CD4-positive, CD25-positive, alpha-beta regulatory T cell (primary cell): ENCODE measurements at regions not wholly inside any gene's neighbourhood (a gene's known extent, or its start where the extent isn't known, plus 50 kb on each side); places are given as distances from the start of the nearest gene placed in this dataset.

Source experiments
- ATAC-seq, 2 donors: fragments of 150-1000 bp; cut with Tn5 transposase; one replicate each; pipeline ENCODE4 v1.10.0; 2021; ENCODE audit warnings: low read depth in 2 of 2, moderate number of reproducible peaks in 2 of 2, moderate library complexity in 1 of 2
- DNase-seq, 3 donors: peaks; one replicate each; pipeline versions ENCODE4 v3.0.0 to v3.0.0-alpha.2; 2012 to 2022; ENCODE audit warnings: mixed read lengths in 1 of 3
- H3K27ac ChIP-seq: one replicate; pipeline ENCODE4 v1.7.0; 2013; ENCODE audit warnings: mild to moderate bottlenecking, low read length; ENCODE audit not compliant: insufficient read depth, poor library complexity, severe bottlenecking
- H3K27me3 ChIP-seq: one replicate; pipeline ENCODE4 v1.7.0; 2013; ENCODE audit warnings: low read length; ENCODE audit not compliant: control insufficient read depth, insufficient read depth
- H3K36me3 ChIP-seq: one replicate; pipeline ENCODE4 v1.7.0; 2013; ENCODE audit warnings: mild to moderate bottlenecking, low read length, moderate library complexity; ENCODE audit not compliant: control insufficient read depth, insufficient read depth
- H3K4me1 ChIP-seq: 2 replicates; pipeline ENCODE4 v1.7.0; 2013; ENCODE audit warnings: mild to moderate bottlenecking, low read length; ENCODE audit not compliant: insufficient read depth, control insufficient read depth, poor library complexity, severe bottlenecking
- H3K4me3 ChIP-seq: one replicate; pipeline ENCODE4 v1.7.0; 2013; ENCODE audit warnings: low read depth, mild to moderate bottlenecking, low read length, moderate library complexity
- H3K9me3 ChIP-seq, 2 experiments: 1 replicate in 1 of 2; 2 replicates in 1 of 2; pipeline ENCODE4 v1.7.0; 2013; ENCODE audit warnings: low read length in 2 of 2, mild to moderate bottlenecking in 1 of 2, moderate library complexity in 1 of 2; ENCODE audit not compliant: control insufficient read depth in 2 of 2
- H3K27ac Mint-ChIP-seq, 3 donors: one replicate each; pipeline ENCODE4 v1.8.0; 2020 to 2022; ENCODE audit warnings: mild to moderate bottlenecking in 3 of 3, mixed read lengths in 3 of 3, moderate library complexity in 2 of 3
- H3K27me3 Mint-ChIP-seq: one replicate; pipeline ENCODE4 v1.8.0; 2022; ENCODE audit warnings: mild to moderate bottlenecking, mixed read lengths
- H3K36me3 Mint-ChIP-seq: one replicate; pipeline ENCODE4 v1.8.0; 2020; ENCODE audit warnings: mixed read lengths
- H3K4me1 Mint-ChIP-seq, 4 donors: one replicate each; pipeline ENCODE4 v1.8.0; 2020 to 2022; ENCODE audit warnings: mixed read lengths in 4 of 4, mild to moderate bottlenecking in 1 of 4
- H3K4me3 Mint-ChIP-seq, 4 donors: one replicate each; pipeline ENCODE4 v1.8.0; 2020 to 2022; ENCODE audit warnings: mild to moderate bottlenecking in 4 of 4, mixed read lengths in 4 of 4, moderate library complexity in 3 of 4
- H3K9me3 Mint-ChIP-seq, 7 donors: one replicate each; pipeline ENCODE4 v1.8.0; 2020 to 2022; ENCODE audit warnings: mixed read lengths in 7 of 7, mild to moderate bottlenecking in 3 of 7, moderate library complexity in 2 of 7

GRCh38 chr3:120838441-120839091 lies 69.4 kb upstream of the STXBP5L start:
- no peaks in the 10 kb centered on the region for H3K36me3 ChIP-seq
- ATAC-seq (no peak), DNase-seq (no peak)
- Mint-ChIP-seq H3K36me3 (no peaks in the 10 kb centered on the region), H3K9me3 (peaks cover 0 to 4% (median 0%) of the 10 kb centered on the region in 7 donors), H3K27me3 (peaks cover 4% of the 10 kb centered on the region), H3K4me3 (no peak overlapping the region), H3K4me1 (no peaks in the 10 kb centered on the region), H3K27ac (no peak overlapping the region)
- H3K27me3 ChIP-seq: no peaks in the 10 kb centered on the region
- H3K4me1 ChIP-seq: no peaks in the 10 kb centered on the region
- no peaks in the 10 kb centered on the region for H3K9me3 ChIP-seq
- H3K27ac ChIP-seq: no peak overlapping the region
- H3K4me3 ChIP-seq: no peak overlapping the region

DNA sequence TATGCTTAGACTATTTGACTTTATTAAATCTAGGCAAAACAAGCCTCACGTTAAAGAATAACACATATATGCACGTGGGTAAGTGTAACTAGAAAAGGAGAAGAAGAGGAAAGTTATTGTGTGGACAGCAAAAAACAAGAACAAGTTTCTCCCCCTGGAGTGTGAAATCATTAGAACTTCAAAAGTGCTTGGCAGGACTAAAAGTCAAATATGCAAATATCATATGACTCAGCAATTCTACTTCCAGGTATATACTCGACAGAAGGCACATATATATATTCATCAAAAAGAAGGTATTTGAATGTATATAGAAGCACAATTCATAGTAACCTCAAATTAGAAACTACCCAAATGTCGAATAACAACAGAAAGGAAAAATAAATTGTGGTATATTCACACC lies 68.9 kb upstream of the STXBP5L start:
- Mint-ChIP-seq H3K27me3 (peaks cover 4% of the 10 kb centered on the region), H3K27ac (no peak overlapping the region), H3K4me1 (no peaks in the 10 kb centered on the region), H3K4me3 (no peak overlapping the region), H3K36me3 (no peaks in the 10 kb centered on the region), H3K9me3 (peaks cover 0 to 4% (median 0%) of the 10 kb centered on the region in 7 donors)
- Histone ChIP-seq H3K4me3 (no peak overlapping the region), H3K36me3 (no peaks in the 10 kb centered on the region), H3K9me3 (no peaks in the 10 kb centered on the region), H3K27ac (no peak overlapping the region), H3K27me3 (peaks cover under 1% of the 10 kb centered on the region), H3K4me1 (no peaks in the 10 kb centered on the region)
- DNase-seq: peak in 1 of 3 donors; percentile 1
- no peak for ATAC-seq

- no peak for DNase-seq
- peaks cover 4% of the 10 kb centered on the region for H3K27me3 Mint-ChIP-seq
- H3K4me1 Mint-ChIP-seq: no peaks in the 10 kb centered on the region
- no peaks in the 10 kb centered on the region for H3K36me3 Mint-ChIP-seq
- H3K27ac Mint-ChIP-seq: no peak overlapping the region
- no peaks in the 10 kb centered on the region for H3K9me3 ChIP-seq
- H3K4me1 ChIP-seq: no peaks in the 10 kb centered on the region
- peaks cover 0 to 2% (median 0%) of the 10 kb centered on the region in 7 donors for H3K9me3 Mint-ChIP-seq
- H3K27ac ChIP-seq: no peak overlapping the region
- no peak overlapping the region for H3K4me3 ChIP-seq
- no peaks in the 10 kb centered on the region for H3K36me3 ChIP-seq
- H3K27me3 ChIP-seq: peaks cover 4% of the 10 kb centered on the region
- H3K4me3 Mint-ChIP-seq: no peak overlapping the region
- no peak for ATAC-seq
Measured at GRCh38 chr3:120841264-120841663, 66.7 kb upstream of the STXBP5L start.

DNA sequence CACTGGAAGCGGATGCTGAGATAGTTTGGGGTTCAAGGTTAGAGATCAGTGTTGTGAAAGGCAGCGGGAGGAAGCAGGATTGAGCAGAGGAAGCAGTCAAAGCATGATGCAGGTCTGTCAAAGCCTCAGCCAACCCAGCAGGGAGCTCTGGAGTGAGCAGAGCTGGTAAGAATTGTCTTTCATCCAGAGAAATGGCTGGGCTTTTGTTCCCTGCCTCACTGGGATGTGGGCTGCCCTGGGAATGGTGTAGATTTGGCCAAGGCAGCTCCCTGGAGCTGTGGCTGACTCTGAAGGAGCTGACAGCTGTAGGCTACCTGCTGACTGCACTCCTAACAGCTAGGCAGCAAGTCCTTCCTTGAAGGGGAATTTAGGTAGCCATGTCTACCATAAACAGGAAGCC lies 61.9 kb upstream of the STXBP5L start:
- Histone ChIP-seq H3K27ac (no peak overlapping the region), H3K36me3 (no peaks in the 10 kb centered on the region), H3K4me1 (no peaks in the 10 kb centered on the region), H3K27me3 (peaks cover 4% of the 10 kb centered on the region), H3K9me3 (no peaks in the 10 kb centered on the region), H3K4me3 (no peak overlapping the region)
- Mint-ChIP-seq H3K27me3 (peaks cover 7% of the 10 kb centered on the region), H3K4me1 (no peaks in the 10 kb centered on the region), H3K4me3 (no peak overlapping the region), H3K9me3 (no peaks in the 10 kb centered on the region), H3K36me3 (no peaks in the 10 kb centered on the region), H3K27ac (peak overlapping the region in 1 of 3 donors; percentile 68)
- no peak for DNase-seq
- no peak for ATAC-seq

DNA sequence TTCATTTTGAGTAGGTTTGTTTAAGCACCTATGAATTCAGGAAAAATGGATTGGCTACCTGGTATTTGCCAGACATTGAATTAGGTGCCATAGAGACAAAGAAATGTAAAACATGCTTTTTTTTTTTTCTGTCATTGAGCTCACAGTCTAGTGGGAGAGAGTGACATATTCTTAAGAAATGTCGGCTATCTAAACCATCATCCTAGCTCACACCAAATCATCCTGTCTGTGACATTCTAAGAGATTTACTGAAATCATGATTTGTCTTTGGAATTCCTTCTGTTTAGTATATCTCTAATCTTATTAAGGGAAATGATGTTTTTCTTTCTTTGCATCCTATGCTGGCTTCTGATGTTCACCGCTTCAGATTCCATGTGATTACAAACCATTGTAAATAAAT lies 59.5 kb upstream of the STXBP5L start:
- H3K9me3 Mint-ChIP-seq: no peaks in the 10 kb centered on the region
- no peaks in the 10 kb centered on the region for H3K36me3 ChIP-seq
- ATAC-seq: no peak
- no peak overlapping the region for H3K4me3 ChIP-seq
- peaks cover 13% of the 10 kb centered on the region for H3K27me3 Mint-ChIP-seq
- H3K4me1 Mint-ChIP-seq: no peaks in the 10 kb centered on the region
- H3K27ac ChIP-seq: no peak overlapping the region
- H3K4me3 Mint-ChIP-seq: no peak overlapping the region
- H3K27ac Mint-ChIP-seq: no peak overlapping the region
- DNase-seq: no peak
- peaks cover 4% of the 10 kb centered on the region for H3K27me3 ChIP-seq
- no peaks in the 10 kb centered on the region for H3K36me3 Mint-ChIP-seq
- H3K9me3 ChIP-seq: no peaks in the 10 kb centered on the region
- no peaks in the 10 kb centered on the region for H3K4me1 ChIP-seq

DNA sequence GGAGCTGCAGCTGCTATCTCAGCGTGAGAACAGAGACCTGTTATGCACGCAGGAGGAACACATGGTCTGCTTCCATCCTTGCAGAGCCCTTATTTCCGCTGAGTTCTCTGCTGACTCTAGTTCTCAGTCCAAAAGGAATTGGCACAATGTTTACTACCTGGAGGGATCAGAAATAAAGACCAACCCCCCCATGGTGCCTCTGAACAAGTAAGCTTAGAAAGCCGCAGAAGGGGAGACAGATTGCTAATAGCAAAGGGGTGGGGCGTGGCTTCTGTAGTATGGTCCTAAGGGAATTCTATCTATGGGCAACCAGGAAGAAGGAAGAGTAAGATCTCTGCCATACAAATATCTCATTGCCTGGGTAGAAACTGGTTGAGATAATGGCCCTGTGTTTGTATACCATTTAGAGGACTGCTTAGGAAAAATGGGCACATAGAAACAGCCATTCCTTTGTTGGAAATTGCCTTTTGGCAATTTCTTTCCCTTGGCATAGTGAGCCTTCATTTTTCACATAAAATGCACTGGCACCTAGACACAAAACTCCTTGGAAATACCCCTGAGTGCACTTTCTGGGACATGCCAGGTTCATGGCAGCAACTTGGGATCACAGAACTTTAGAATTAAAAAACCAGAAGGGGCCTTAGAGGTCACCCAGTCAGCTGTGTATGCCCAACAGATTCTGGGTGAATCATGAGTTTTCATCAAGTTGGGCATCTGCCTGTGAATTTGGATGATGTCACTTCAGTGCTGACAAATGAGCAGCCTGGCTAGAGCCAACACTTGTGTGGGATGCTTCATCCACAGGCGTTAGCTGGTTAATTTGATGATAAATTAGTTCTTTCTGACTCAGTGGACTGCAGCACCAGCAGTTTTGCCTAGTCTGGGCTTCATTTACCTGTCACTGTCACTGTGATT lies 57.4 kb upstream of the STXBP5L start:
- no peaks in the 10 kb centered on the region for H3K4me1 Mint-ChIP-seq

DNA sequence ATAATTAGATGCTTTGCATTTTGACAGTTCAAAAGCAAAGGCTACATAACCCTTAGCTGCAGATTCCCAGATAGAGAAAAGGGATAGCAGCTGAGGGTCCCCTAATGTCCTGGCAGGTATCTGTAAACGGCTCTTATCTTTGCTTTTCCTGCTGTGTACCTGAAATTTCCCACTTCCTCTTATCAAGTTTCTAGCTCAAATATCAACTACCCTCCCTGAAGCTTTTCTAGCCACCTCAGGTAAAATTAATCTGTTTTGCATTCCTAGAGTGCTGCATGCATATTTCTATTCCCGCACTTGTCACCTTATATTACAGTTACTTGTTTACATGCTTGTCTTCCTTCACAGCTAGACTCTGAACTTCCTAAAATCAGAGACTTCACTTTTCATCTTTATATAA lies 55.6 kb upstream of the STXBP5L start:
- Mint-ChIP-seq H3K9me3 (no peaks in the 10 kb centered on the region), H3K27me3 (peaks cover 17% of the 10 kb centered on the region), H3K36me3 (no peaks in the 10 kb centered on the region), H3K4me3 (no peak overlapping the region), H3K27ac (no peak overlapping the region), H3K4me1 (no peaks in the 10 kb centered on the region)
- no peak for ATAC-seq
- H3K27me3 ChIP-seq: no peaks in the 10 kb centered on the region
- no peak overlapping the region for H3K27ac ChIP-seq
- no peak overlapping the region for H3K4me3 ChIP-seq
- no peak for DNase-seq
- H3K9me3 ChIP-seq: no peaks in the 10 kb centered on the region
- no peaks in the 10 kb centered on the region for H3K36me3 ChIP-seq
- no peaks in the 10 kb centered on the region for H3K4me1 ChIP-seq

More for the DNA sequence above, 57.4 kb upstream of the STXBP5L start:
- ATAC-seq (no peak), DNase-seq (no peak)
- Histone ChIP-seq H3K9me3 (no peaks in the 10 kb centered on the region), H3K4me1 (no peaks in the 10 kb centered on the region), H3K27me3 (no peaks in the 10 kb centered on the region), H3K27ac (no peak overlapping the region), H3K36me3 (no peaks in the 10 kb centered on the region), H3K4me3 (no peak overlapping the region)
- H3K4me3 Mint-ChIP-seq: no peak overlapping the region
- H3K27ac Mint-ChIP-seq: no peak overlapping the region
- H3K9me3 Mint-ChIP-seq: no peaks in the 10 kb centered on the region
- H3K36me3 Mint-ChIP-seq: no peaks in the 10 kb centered on the region
- H3K27me3 Mint-ChIP-seq: peaks cover 13% of the 10 kb centered on the region
